ENCODE measurements at regions not wholly inside any gene's neighbourhood (a gene's known extent, or its start where the extent isn't known, plus 50 kb on each side); places are given as distances from the start of the nearest gene placed in this dataset.

- no peak for DNase-seq (ENCODE audit: low read depth)
Measured at GRCh38 chr12:89108265-89108664, 244.0 kb downstream of the DUSP6 start.

GRCh38 chr12:89106950-89107349, 245.4 kb downstream of the DUSP6 start:
- H3K4me3 ChIP-seq (ENCODE audit: low read depth, low read length): no peak overlapping the region
- no peak for TF ChIP-seq CTCF (IDR thresholded peaks at IDR 0.05; ENCODE audit: insufficient read depth, low read depth, low read length, missing control alignments)
- no peak for DNase-seq (ENCODE audit: low read depth)

More at GRCh38 chr12:89108265-89108664, 244.0 kb downstream of the DUSP6 start:
- no peak for TF ChIP-seq CTCF (IDR thresholded peaks at IDR 0.05; ENCODE audit: insufficient read depth, low read depth, low read length, missing control alignments)
- no peak overlapping the region for H3K4me3 ChIP-seq (ENCODE audit: low read depth, low read length)

GRCh38 chr12:89105243-89105642, 247.1 kb downstream of the DUSP6 start:
- no peak for DNase-seq (ENCODE audit: low read depth)
- no peak for TF ChIP-seq CTCF (IDR thresholded peaks at IDR 0.05; ENCODE audit: insufficient read depth, low read depth, low read length, missing control alignments)
- no peak overlapping the region for H3K4me3 ChIP-seq (ENCODE audit: low read depth, low read length)

- DNase-seq (ENCODE audit: low read depth): no peak
- TF ChIP-seq CTCF (IDR thresholded peaks at IDR 0.05; ENCODE audit: insufficient read depth, low read depth, low read length, missing control alignments): no peak
- H3K4me3 ChIP-seq (ENCODE audit: low read depth, low read length): no peak overlapping the region
Measured at GRCh38 chr12:89103831-89104230, 248.5 kb downstream of the DUSP6 start.

GRCh38 chr12:89101440-89101839, 250.9 kb downstream of the DUSP6 start:
- TF ChIP-seq CTCF (IDR thresholded peaks at IDR 0.05; ENCODE audit: insufficient read depth, low read depth, low read length, missing control alignments): no peak
- DNase-seq (ENCODE audit: low read depth): no peak
- no peak overlapping the region for H3K4me3 ChIP-seq (ENCODE audit: low read depth, low read length)

GRCh38 chr12:89098441-89099112, 253.7 kb downstream of the DUSP6 start:
- H3K4me3 ChIP-seq (ENCODE audit: low read depth, low read length): no peak overlapping the region
- DNase-seq (ENCODE audit: low read depth): peak; percentile 39

More at GRCh38 chr12:89098441-89099112, 253.7 kb downstream of the DUSP6 start:
- no peak for TF ChIP-seq CTCF (IDR thresholded peaks at IDR 0.05; ENCODE audit: insufficient read depth, low read depth, low read length, missing control alignments)

All from GM12865 (cell line).